ENCODE measurements at regions not wholly inside any gene's neighbourhood (a gene's known extent, or its start where the extent isn't known, plus 50 kb on each side); places are given as distances from the start of the nearest gene placed in this dataset.

GRCh38 chr12:111012918-111013317, 92.5 kb upstream of the MYL2 start:
- CTCF ChIA-PET, result no interaction called here

GRCh38 chr12:111011999-111012600, 91.7 kb upstream of the MYL2 start:
- ChIA-PET CTCF (interaction anchor here (0.6 kb wide), 1 partner anchor 257 kb away, joined by 3 read pairs; no protein-coding TSS in a partner anchor), POLR2A (no interaction called here)
- TF ChIP-seq TARDBP (IDR thresholded peaks at IDR 0.05), result no peak
- TF ChIP-seq NFRKB (IDR thresholded peaks at IDR 0.05), result no peak
- no peak for TF ChIP-seq ZNF384 (IDR thresholded peaks at IDR 0.05)
- no peak for TF ChIP-seq FOXK2 (IDR thresholded peaks at IDR 0.05)
- TF ChIP-seq FOXA1 (IDR thresholded peaks at IDR 0.05), result no peak
- TF ChIP-seq SUZ12 (IDR thresholded peaks at IDR 0.05), result no peak
- TF ChIP-seq ELF4 (IDR thresholded peaks at IDR 0.05), result no peak
- TF ChIP-seq PKNOX1 (IDR thresholded peaks at IDR 0.05), result no peak
- no peak for TF ChIP-seq SP1 (IDR thresholded peaks at IDR 0.05)
- TF ChIP-seq HDGF (IDR thresholded peaks at IDR 0.05; ENCODE audit: borderline replicate concordance), result no peak
- no peak for TF ChIP-seq FOXM1 (IDR thresholded peaks at IDR 0.05; ENCODE audit: borderline replicate concordance)
- no peak for TF ChIP-seq ARNT (IDR thresholded peaks at IDR 0.05)
- no peak for TF ChIP-seq BHLHE40 (IDR thresholded peaks at IDR 0.05; ENCODE audit: borderline replicate concordance)
- no peak for TF ChIP-seq LEF1 (IDR thresholded peaks at IDR 0.05; ENCODE audit: borderline replicate concordance)
- TF ChIP-seq L3MBTL2 (conservative IDR thresholded peaks at IDR 0.05), result no peak
- TF ChIP-seq CTBP1 (IDR thresholded peaks at IDR 0.05; ENCODE audit: borderline replicate concordance), result no peak
- DNase-seq (ENCODE audit: extremely low spot score), result no peak

More at GRCh38 chr12:111012918-111013317, 92.5 kb upstream of the MYL2 start:
- no peak for DNase-seq (ENCODE audit: extremely low spot score)
- TF ChIP-seq ARNT (IDR thresholded peaks at IDR 0.05), result no peak
- TF ChIP-seq LEF1 (IDR thresholded peaks at IDR 0.05; ENCODE audit: borderline replicate concordance), result no peak
- no peak for TF ChIP-seq SP1 (IDR thresholded peaks at IDR 0.05)
- no peak for TF ChIP-seq TARDBP (IDR thresholded peaks at IDR 0.05)
- TF ChIP-seq PKNOX1 (IDR thresholded peaks at IDR 0.05), result no peak
- no peak for TF ChIP-seq FOXM1 (IDR thresholded peaks at IDR 0.05; ENCODE audit: borderline replicate concordance)
- TF ChIP-seq FOXA1 (IDR thresholded peaks at IDR 0.05), result no peak
- no peak for TF ChIP-seq ELF4 (IDR thresholded peaks at IDR 0.05)
- no peak for TF ChIP-seq L3MBTL2 (conservative IDR thresholded peaks at IDR 0.05)
- no peak for TF ChIP-seq HDGF (IDR thresholded peaks at IDR 0.05; ENCODE audit: borderline replicate concordance)
- TF ChIP-seq ZNF384 (IDR thresholded peaks at IDR 0.05), result no peak
- no peak for TF ChIP-seq NFRKB (IDR thresholded peaks at IDR 0.05)
- TF ChIP-seq BHLHE40 (IDR thresholded peaks at IDR 0.05; ENCODE audit: borderline replicate concordance), result no peak
- TF ChIP-seq FOXK2 (IDR thresholded peaks at IDR 0.05), result no peak
- POLR2A ChIA-PET, result no interaction called here

DNA sequence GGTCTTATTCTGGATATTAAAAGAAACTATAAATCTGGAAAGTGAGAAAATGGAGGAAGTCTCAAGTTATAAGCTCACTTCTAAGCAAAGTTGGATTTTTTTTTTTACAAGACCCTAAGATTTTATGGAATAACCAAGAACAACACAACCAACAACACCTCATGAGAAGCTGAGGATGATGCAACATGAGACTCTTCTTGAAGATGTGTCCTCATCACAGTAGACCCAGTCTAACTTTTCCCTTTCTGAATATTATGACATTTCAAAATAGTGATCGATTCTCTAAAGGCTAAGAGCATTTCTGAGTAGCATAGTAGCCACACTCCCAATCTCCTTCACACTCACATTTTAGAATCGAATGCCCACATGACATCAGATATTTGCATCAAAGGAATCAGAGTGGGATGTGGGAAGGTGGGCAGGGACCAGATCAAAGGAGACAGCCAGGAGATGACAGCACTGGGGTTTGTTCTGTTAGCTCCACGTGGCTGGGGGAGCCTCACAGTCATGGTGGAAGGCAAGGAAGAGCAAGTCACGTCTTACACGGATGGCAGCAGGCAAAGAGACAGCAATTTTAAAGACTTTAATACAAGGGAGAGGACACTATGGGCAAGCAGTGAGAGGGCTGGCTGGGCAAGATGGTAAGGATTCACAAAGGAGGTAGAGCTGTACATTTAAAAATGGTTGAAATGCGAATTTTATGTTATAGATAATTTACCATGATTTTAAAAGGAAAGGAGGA, 90.7 kb upstream of the MYL2 start:
- ChIA-PET POLR2A (no interaction called here), CTCF (no interaction called here)
- no peak for TF ChIP-seq LEF1 (IDR thresholded peaks at IDR 0.05; ENCODE audit: borderline replicate concordance)
- TF ChIP-seq HDGF (IDR thresholded peaks at IDR 0.05; ENCODE audit: borderline replicate concordance), result no peak
- no peak for TF ChIP-seq L3MBTL2 (conservative IDR thresholded peaks at IDR 0.05)
- no peak for TF ChIP-seq ZNF384 (IDR thresholded peaks at IDR 0.05)
- no peak for DNase-seq (ENCODE audit: extremely low spot score)

DNA sequence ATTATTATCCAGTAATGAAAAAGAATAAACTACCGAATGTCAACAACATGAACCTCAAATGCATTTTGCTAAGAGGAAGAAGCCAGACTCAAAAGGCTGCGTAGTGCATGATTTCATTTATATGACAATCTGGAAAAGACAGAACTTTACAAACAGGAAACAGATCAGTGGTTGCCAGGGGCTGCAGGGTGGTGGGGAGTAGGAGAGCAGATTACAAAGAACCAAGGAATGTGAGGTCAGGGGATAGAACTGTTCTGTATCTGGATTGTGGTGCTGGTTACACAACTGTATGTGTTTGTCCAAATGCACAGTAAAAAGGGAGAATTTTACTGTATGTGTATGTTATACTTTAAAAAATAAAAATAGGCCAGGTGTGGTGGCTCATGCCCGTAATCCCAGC, 89.7 kb upstream of the MYL2 start:
- ChIA-PET POLR2A (no interaction called here), CTCF (no interaction called here)
- TF ChIP-seq HDGF (IDR thresholded peaks at IDR 0.05; ENCODE audit: borderline replicate concordance), result no peak
- no peak for TF ChIP-seq NFRKB (IDR thresholded peaks at IDR 0.05)
- TF ChIP-seq ARNT (IDR thresholded peaks at IDR 0.05), result no peak
- TF ChIP-seq SUZ12 (IDR thresholded peaks at IDR 0.05), result no peak
- no peak for TF ChIP-seq L3MBTL2 (conservative IDR thresholded peaks at IDR 0.05)
- DNase-seq (ENCODE audit: extremely low spot score), result no peak

- CTCF ChIA-PET, result interaction anchor here (0.6 to 0.7 kb wide), 2 partner anchors 39 to 77 kb away, joined by 3 to 4 read pairs; no protein-coding TSS in a partner anchor
Measured at GRCh38 chr12:111006621-111007020, 86.2 kb upstream of the MYL2 start.

GRCh38 chr12:110998971-110999370, 78.6 kb upstream of the MYL2 start:
- POLR2A ChIA-PET, result no interaction called here
- no peak for DNase-seq (ENCODE audit: extremely low spot score)
- CTCF ChIA-PET, result no interaction called here
- TF ChIP-seq SUZ12 (IDR thresholded peaks at IDR 0.05), result no peak

More at GRCh38 chr12:111006621-111007020, 86.2 kb upstream of the MYL2 start:
- TF ChIP-seq LEF1 (IDR thresholded peaks at IDR 0.05; ENCODE audit: borderline replicate concordance), result no peak
- POLR2A ChIA-PET, result no interaction called here
- DNase-seq (ENCODE audit: extremely low spot score), result no peak

DNA sequence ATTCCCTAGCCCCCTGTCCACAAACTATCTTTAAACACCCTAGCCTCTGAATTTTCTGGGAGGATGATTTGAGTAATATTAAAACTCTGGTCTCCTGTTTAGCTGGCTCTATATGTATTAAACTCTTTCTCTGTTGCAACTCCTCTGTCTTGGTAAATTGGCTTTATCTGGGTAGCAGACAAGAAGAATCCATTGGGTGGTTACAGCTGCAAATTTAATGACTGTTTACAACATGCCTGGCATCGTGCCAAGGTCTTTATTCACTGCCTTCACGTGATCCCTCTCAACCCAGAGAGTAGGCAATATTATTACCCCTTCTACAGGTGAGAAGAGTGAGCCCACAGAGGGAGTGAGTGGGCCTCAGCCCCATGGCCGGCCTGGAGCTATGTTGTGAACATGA, 77.8 kb upstream of the MYL2 start:
- no peak for DNase-seq (ENCODE audit: extremely low spot score)
- CTCF ChIA-PET, result no interaction called here
- POLR2A ChIA-PET, result no interaction called here
- TF ChIP-seq LEF1 (IDR thresholded peaks at IDR 0.05; ENCODE audit: borderline replicate concordance), result no peak
- no peak for TF ChIP-seq NFRKB (IDR thresholded peaks at IDR 0.05)
- no peak for TF ChIP-seq ELF4 (IDR thresholded peaks at IDR 0.05)
- TF ChIP-seq FOXM1 (IDR thresholded peaks at IDR 0.05; ENCODE audit: borderline replicate concordance), result no peak
- no peak for TF ChIP-seq ARNT (IDR thresholded peaks at IDR 0.05)
- TF ChIP-seq TARDBP (IDR thresholded peaks at IDR 0.05), result no peak
- no peak for TF ChIP-seq FOXA1 (IDR thresholded peaks at IDR 0.05)
- TF ChIP-seq SP1 (IDR thresholded peaks at IDR 0.05), result no peak
- TF ChIP-seq BHLHE40 (IDR thresholded peaks at IDR 0.05; ENCODE audit: borderline replicate concordance), result no peak
- TF ChIP-seq PKNOX1 (IDR thresholded peaks at IDR 0.05), result no peak
- no peak for TF ChIP-seq HDGF (IDR thresholded peaks at IDR 0.05; ENCODE audit: borderline replicate concordance)
- TF ChIP-seq FOXK2 (IDR thresholded peaks at IDR 0.05), result no peak
- TF ChIP-seq SUZ12 (IDR thresholded peaks at IDR 0.05), result no peak
- TF ChIP-seq CTBP1 (IDR thresholded peaks at IDR 0.05; ENCODE audit: borderline replicate concordance), result no peak
- TF ChIP-seq L3MBTL2 (conservative IDR thresholded peaks at IDR 0.05), result no peak
- no peak for TF ChIP-seq ZNF384 (IDR thresholded peaks at IDR 0.05)
